Thyroid gland (tissue), 4 donors: ENCODE measurements at regions not wholly inside any gene's neighbourhood (a gene's known extent, or its start where the extent isn't known, plus 50 kb on each side); places are given as distances from the start of the nearest gene placed in this dataset.

Experiments
- DNase-seq, 2 donors: peaks; one replicate each; pipeline ENCODE4 v3.0.0-alpha.2; 2019
- H3K27ac ChIP-seq, 3 donors: fragments of 200-600 bp; sonication (generic); 1 replicate in 2 of 3; 2 replicates in 1 of 3; pipeline ENCODE4 v1.5.1; 2016 to 2019; ENCODE audit warnings: mild to moderate bottlenecking in 1 of 3, moderate library complexity in 1 of 3
- H3K27me3 ChIP-seq: fragments of 200-600 bp; sonication (generic); one replicate; pipeline ENCODE4 v1.5.1; 2019
- H3K36me3 ChIP-seq, 2 donors: fragments of 200-600 bp; sonication (generic); one replicate each; pipeline ENCODE4 v1.5.1; 2016 to 2019
- H3K4me1 ChIP-seq, 2 donors: fragments of 200-600 bp; sonication (generic); one replicate each; pipeline ENCODE4 v1.5.1; 2017 to 2019
- H3K4me3 ChIP-seq, 3 donors: fragments of 200-600 bp; sonication (generic); replicated peaks in 1 of 3; 1 replicate in 2 of 3; 2 replicates in 1 of 3; pipeline ENCODE4 v1.5.1; 2016; ENCODE audit warnings: mild to moderate bottlenecking in 1 of 3
- H3K9me3 ChIP-seq: fragments of 200-600 bp; sonication (generic); one replicate; pipeline ENCODE4 v1.5.1; 2017
- CTCF ChIP-seq, 6 experiments: fragments of 200-600 bp in 3 of 6; fragments of 450-650 bp in 3 of 6; sonication (generic) in 3 of 6; IDR thresholded peaks; one replicate each; pipeline ENCODE4 v1.5.1; 2016 to 2019; ENCODE audit warnings: antibody characterized with exemption in 6 of 6, mild to moderate bottlenecking in 2 of 6, inconsistent platforms in 1 of 6, moderate library complexity in 1 of 6
- POLR2A ChIP-seq, 2 donors: fragments of 450-650 bp; IDR thresholded peaks; one replicate each; pipeline ENCODE4 v1.6.1; 2017; ENCODE audit warnings: antibody characterized with exemption in 2 of 2, mild to moderate bottlenecking in 2 of 2, moderate library complexity in 1 of 2
- WGBS, 2 donors: methylation state at CpG; one replicate each; pipeline ENCODE4 v1.1.5; 2017; 5-methylcytosine and 5-hydroxymethylcytosine counted together
- intact Hi-C: fragments of 100-400 bp; cut with DNase I; formaldehyde crosslinking; loops from one replicate; pipeline ENCODE4 v1.15.1; 2023

DNA sequence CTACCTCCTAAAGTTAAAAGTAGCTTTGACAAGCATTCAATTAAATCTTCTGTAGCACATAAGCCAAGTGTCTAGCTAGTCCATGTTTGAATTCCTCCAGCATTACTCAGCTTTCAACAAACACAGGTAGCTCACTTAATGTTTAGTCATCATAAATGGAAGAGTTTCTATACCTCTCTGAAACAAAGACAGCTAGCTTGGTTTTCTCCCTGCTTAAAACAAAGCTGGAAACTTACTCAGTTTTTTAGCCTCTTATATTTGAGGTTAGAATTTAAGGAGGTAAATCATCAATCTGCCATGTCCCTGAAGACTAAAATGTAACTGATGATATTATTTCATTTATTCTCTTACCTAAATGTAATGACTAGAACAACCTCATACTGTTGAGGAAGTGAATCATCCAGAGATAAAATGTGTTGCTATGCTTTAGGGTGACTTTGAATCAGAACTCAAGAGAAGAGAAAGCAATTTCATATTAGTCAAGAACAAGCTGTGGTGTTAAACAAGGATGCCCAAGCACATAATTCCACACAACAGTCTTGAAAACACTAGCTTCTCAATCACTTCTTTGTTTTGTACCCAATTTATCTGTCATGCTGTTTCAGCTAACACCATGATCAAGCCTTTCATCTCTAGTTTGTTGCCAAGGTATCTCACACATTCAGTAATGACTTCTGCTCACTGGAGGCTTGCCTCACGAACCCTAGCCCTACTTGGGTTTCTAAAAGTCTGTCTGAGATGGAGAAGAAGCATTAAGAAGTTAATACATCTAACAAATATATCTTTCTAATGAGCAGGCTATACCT, 251.9 kb downstream of the EPM2A start:
- Histone ChIP-seq H3K4me3 (no peak overlapping the region), H3K9me3 (no peaks in the 10 kb centered on the region), H3K36me3 (no peaks in the 10 kb centered on the region), H3K27me3 (no peaks in the 10 kb centered on the region), H3K27ac (no peak overlapping the region), H3K4me1 (no peaks in the 10 kb centered on the region)
- intact Hi-C loops = no loop called here
- WGBS, 2 donors = 51 to 72% methylated on average over 1 of the region's 1 CpG
- TF ChIP-seq POLR2A (IDR thresholded peaks at IDR 0.05) = no peak
- no peak for TF ChIP-seq CTCF (IDR thresholded peaks at IDR 0.05)
- no peak for DNase-seq

GRCh38 chr6:145485288-145485687, 250.0 kb downstream of the EPM2A start:
- no peak for DNase-seq
- H3K27me3 ChIP-seq = no peaks in the 10 kb centered on the region
- TF ChIP-seq CTCF (IDR thresholded peaks at IDR 0.05) = no peak
- no peak for TF ChIP-seq POLR2A (IDR thresholded peaks at IDR 0.05)
- intact Hi-C loops = no loop called here
- WGBS, 2 donors = 50 to 63% methylated on average over 2 of the region's 2 CpGs
- no peaks in the 10 kb centered on the region for H3K36me3 ChIP-seq
- no peak overlapping the region for H3K4me3 ChIP-seq
- H3K27ac ChIP-seq = no peak overlapping the region
- H3K9me3 ChIP-seq = no peaks in the 10 kb centered on the region
- no peaks in the 10 kb centered on the region for H3K4me1 ChIP-seq

- intact Hi-C loops = no loop called here
- 71 to 72% methylated on average over 3 of the region's 3 CpGs for WGBS, 2 donors
- H3K27ac ChIP-seq = no peak overlapping the region
- H3K4me3 ChIP-seq = no peak overlapping the region
- DNase-seq = no peak
- no peaks in the 10 kb centered on the region for H3K36me3 ChIP-seq
- no peaks in the 10 kb centered on the region for H3K9me3 ChIP-seq
- no peaks in the 10 kb centered on the region for H3K27me3 ChIP-seq
- no peaks in the 10 kb centered on the region for H3K4me1 ChIP-seq
- TF ChIP-seq CTCF (IDR thresholded peaks at IDR 0.05) = no peak
- no peak for TF ChIP-seq POLR2A (IDR thresholded peaks at IDR 0.05)
Measured at GRCh38 chr6:145486306-145486705, 249.0 kb downstream of the EPM2A start.

- WGBS, 2 donors = 79 to 81% methylated on average over 6 of the region's 6 CpGs
- intact Hi-C loops = no loop called here
Measured at GRCh38 chr6:145489583-145489982, 245.7 kb downstream of the EPM2A start.

More at GRCh38 chr6:145489583-145489982, 245.7 kb downstream of the EPM2A start:
- Histone ChIP-seq H3K27ac (no peak overlapping the region), H3K36me3 (no peaks in the 10 kb centered on the region), H3K4me3 (no peak overlapping the region), H3K4me1 (no peaks in the 10 kb centered on the region), H3K27me3 (no peaks in the 10 kb centered on the region), H3K9me3 (no peaks in the 10 kb centered on the region)
- TF ChIP-seq CTCF (IDR thresholded peaks at IDR 0.05) (no peak), POLR2A (IDR thresholded peaks at IDR 0.05) (no peak)
- no peak for DNase-seq
